ENCODE measurements at regions not wholly inside any gene's neighbourhood (a gene's known extent, or its start where the extent isn't known, plus 50 kb on each side); places are given as distances from the start of the nearest gene placed in this dataset.

DNA sequence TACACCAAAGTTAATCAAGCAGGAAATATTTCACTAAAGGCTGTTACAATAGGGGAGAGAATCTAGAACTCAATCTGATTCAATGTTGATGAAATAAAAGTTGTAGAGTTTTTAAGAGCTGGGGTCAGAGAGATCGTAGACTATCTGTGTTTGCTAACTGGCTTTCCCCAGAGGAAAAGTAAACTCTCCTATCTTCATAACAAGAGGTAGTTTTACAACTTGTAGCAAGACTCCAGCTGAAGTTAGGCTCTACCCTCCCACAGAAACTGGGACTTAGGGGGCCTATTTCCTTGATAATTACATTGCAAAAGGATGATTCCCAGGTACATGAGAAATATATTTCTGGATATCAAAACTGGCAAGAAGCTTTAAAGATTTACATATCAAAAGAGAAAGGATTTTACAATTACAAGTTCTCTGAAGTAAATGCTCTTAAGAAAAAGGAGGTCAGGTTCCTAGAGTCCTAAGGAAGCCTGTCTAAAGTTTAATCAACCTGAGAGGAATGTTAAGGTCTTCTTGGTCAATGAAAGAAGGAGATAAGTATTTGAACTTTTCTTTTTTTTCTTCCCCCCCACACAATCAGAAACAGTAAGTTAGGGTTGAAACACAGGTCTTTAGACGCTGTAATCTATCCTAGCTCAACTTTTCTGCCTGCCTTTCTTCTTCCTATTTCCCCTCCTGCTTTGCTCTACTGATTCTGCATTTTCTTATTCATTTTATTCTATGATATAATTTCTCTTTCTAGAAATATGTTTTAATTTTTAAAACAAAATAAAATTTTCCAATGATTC is 692.2 kb upstream of the LINC00305 start:
- H3K4me1 ChIP-seq (ENCODE audit: control insufficient read depth, low read depth, low read length): peaks cover 5% of the 10 kb centered on the region
- H3K9me3 ChIP-seq (ENCODE audit: control insufficient read depth, low read depth, low read length): no peaks in the 10 kb centered on the region
- no peak overlapping the region for H3K4me3 ChIP-seq (ENCODE audit: low read length)
- no peaks in the 10 kb centered on the region for H3K27me3 ChIP-seq (ENCODE audit: control insufficient read depth, insufficient read depth, low read length)
- no peak overlapping the region for H3K9ac ChIP-seq (ENCODE audit: low read length)
- no peaks in the 10 kb centered on the region for H3K36me3 ChIP-seq (ENCODE audit: control insufficient read depth, low read depth, low read length)
- H3K27ac ChIP-seq (ENCODE audit: low read length): no peak overlapping the region

DNA sequence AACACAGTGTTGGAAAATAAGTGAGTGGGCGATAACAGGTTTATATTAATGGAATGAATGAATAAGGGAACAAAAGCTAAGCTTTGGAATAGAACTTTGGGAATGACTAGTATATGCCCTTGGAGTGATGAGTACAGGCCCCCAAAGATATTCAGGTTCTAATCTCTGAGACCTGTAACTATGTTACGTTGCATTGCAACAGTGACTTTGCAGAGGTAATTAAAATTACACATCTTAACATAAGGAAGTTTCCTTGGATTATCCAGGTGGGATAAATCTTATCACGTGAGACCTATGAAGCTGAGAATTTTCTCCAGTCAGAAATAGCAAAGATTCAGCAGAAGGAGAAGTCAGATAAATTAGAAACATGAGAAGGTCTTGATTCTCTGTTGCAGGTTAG is 661.5 kb upstream of the LINC00305 start:
- Histone ChIP-seq H3K4me1 (ENCODE audit: control insufficient read depth, low read depth, low read length) (no peaks in the 10 kb centered on the region), H3K36me3 (ENCODE audit: control insufficient read depth, low read depth, low read length) (no peaks in the 10 kb centered on the region), H3K27me3 (ENCODE audit: control insufficient read depth, insufficient read depth, low read length) (no peaks in the 10 kb centered on the region), H3K9ac (ENCODE audit: low read length) (no peak overlapping the region), H3K4me3 (ENCODE audit: low read length) (no peak overlapping the region), H3K27ac (ENCODE audit: low read length) (no peak overlapping the region), H3K9me3 (ENCODE audit: control insufficient read depth, low read depth, low read length) (no peaks in the 10 kb centered on the region)

DNA sequence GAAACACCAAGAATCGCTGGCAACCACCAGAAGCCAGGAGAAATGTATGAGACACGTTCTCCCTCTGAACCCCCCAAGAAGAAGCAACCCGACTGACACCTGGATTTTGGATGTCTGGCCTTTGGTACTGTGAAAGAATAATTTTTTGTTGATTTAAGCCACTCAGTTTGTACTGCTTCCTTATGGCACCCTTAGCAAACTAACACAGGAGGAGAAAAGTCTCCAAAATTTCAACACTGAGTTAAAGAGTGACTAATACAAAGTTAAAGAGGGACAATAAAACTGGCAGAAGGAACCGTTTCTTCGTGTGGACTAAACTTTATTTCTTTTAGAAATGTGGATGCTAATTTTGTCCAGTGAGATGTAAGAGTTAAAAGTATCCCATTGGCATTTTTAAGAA is 660.9 kb upstream of the LINC00305 start:
- no peak overlapping the region for H3K9ac ChIP-seq (ENCODE audit: low read length)
- no peak overlapping the region for H3K27ac ChIP-seq (ENCODE audit: low read length)
- H3K4me3 ChIP-seq (ENCODE audit: low read length): no peak overlapping the region
- H3K36me3 ChIP-seq (ENCODE audit: control insufficient read depth, low read depth, low read length): no peaks in the 10 kb centered on the region
- H3K4me1 ChIP-seq (ENCODE audit: control insufficient read depth, low read depth, low read length): no peaks in the 10 kb centered on the region
- H3K27me3 ChIP-seq (ENCODE audit: control insufficient read depth, insufficient read depth, low read length): no peaks in the 10 kb centered on the region
- H3K9me3 ChIP-seq (ENCODE audit: control insufficient read depth, low read depth, low read length): no peaks in the 10 kb centered on the region

GRCh38 chr18:64807560-64807959 is 658.7 kb upstream of the LINC00305 start:
- no peak overlapping the region for H3K9ac ChIP-seq (ENCODE audit: low read length)
- no peaks in the 10 kb centered on the region for H3K27me3 ChIP-seq (ENCODE audit: control insufficient read depth, insufficient read depth, low read length)
- H3K9me3 ChIP-seq (ENCODE audit: control insufficient read depth, low read depth, low read length): no peaks in the 10 kb centered on the region
- no peak overlapping the region for H3K4me3 ChIP-seq (ENCODE audit: low read length)
- no peaks in the 10 kb centered on the region for H3K4me1 ChIP-seq (ENCODE audit: control insufficient read depth, low read depth, low read length)
- no peak overlapping the region for H3K27ac ChIP-seq (ENCODE audit: low read length)
- no peaks in the 10 kb centered on the region for H3K36me3 ChIP-seq (ENCODE audit: control insufficient read depth, low read depth, low read length)

DNA sequence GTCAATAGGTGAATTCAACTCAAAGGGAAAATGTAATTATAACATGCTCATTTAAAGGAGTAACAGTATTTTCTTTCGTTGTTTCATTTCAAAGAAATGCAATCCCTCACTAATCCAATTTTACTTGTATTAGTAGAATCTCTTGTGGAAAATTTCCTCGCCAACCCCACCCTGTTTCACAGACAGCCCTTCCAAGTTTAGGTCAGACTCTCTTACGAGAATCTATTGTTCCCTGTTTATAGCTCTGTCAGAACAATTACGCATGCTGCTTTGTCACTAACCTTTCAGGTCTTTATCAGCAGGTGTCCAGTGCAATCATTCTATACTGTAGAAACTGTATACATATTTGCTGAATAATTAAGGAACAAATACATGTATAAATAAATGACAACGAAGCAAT is 657.8 kb upstream of the LINC00305 start:
- Histone ChIP-seq H3K4me3 (ENCODE audit: low read length) (no peak overlapping the region), H3K36me3 (ENCODE audit: control insufficient read depth, low read depth, low read length) (no peaks in the 10 kb centered on the region), H3K9ac (ENCODE audit: low read length) (no peak overlapping the region), H3K27me3 (ENCODE audit: control insufficient read depth, insufficient read depth, low read length) (no peaks in the 10 kb centered on the region), H3K27ac (ENCODE audit: low read length) (no peak overlapping the region), H3K9me3 (ENCODE audit: control insufficient read depth, low read depth, low read length) (no peaks in the 10 kb centered on the region), H3K4me1 (ENCODE audit: control insufficient read depth, low read depth, low read length) (no peaks in the 10 kb centered on the region)

GRCh38 chr18:64806232-64806631 is 657.3 kb upstream of the LINC00305 start:
- no peak overlapping the region for H3K4me3 ChIP-seq (ENCODE audit: low read length)
- H3K9me3 ChIP-seq (ENCODE audit: control insufficient read depth, low read depth, low read length): no peaks in the 10 kb centered on the region
- H3K36me3 ChIP-seq (ENCODE audit: control insufficient read depth, low read depth, low read length): no peaks in the 10 kb centered on the region
- H3K4me1 ChIP-seq (ENCODE audit: control insufficient read depth, low read depth, low read length): no peaks in the 10 kb centered on the region
- H3K27ac ChIP-seq (ENCODE audit: low read length): no peak overlapping the region
- H3K27me3 ChIP-seq (ENCODE audit: control insufficient read depth, insufficient read depth, low read length): no peaks in the 10 kb centered on the region
- no peak overlapping the region for H3K9ac ChIP-seq (ENCODE audit: low read length)

DNA sequence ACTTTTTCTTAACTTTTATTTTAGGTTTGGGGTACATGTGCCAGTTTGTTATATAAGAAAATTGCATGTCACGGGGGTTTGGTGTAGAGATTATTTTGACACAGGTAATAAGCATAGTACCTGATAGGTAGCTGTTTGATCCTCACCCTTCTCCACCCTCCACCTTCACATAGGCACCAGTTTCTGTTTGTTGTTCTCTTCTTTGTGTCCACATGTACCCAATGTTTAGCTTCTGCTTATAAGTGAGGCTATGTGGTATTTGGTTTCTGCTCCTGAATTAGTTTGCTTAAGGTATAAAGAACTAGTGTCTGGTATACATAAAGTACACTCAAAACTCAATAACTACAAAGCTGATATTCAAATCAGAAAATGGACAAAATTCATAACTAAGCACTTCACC is 654.6 kb upstream of the LINC00305 start:
- H3K27me3 ChIP-seq (ENCODE audit: control insufficient read depth, insufficient read depth, low read length): no peaks in the 10 kb centered on the region
- no peaks in the 10 kb centered on the region for H3K4me1 ChIP-seq (ENCODE audit: control insufficient read depth, low read depth, low read length)
- no peak overlapping the region for H3K27ac ChIP-seq (ENCODE audit: low read length)
- no peak overlapping the region for H3K9ac ChIP-seq (ENCODE audit: low read length)
- H3K36me3 ChIP-seq (ENCODE audit: control insufficient read depth, low read depth, low read length): no peaks in the 10 kb centered on the region
- H3K4me3 ChIP-seq (ENCODE audit: low read length): no peak overlapping the region
- no peaks in the 10 kb centered on the region for H3K9me3 ChIP-seq (ENCODE audit: control insufficient read depth, low read depth, low read length)

DNA sequence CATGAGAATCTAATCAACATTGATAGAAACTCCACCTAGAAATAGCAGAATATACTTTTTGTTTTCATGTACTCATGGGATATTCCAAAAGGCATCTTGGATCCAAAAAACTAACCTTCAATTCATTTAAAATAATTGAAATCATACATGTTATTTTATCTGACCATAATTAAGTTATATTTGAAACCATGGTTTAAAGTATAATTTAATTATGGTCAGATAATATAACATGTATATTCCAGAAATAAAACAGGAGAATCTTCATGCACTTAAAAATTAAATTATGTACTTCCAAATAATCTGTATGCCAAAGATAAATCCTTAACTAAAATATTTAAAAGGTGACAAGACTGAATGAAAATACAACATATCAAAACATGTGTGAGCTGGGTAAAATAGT is 651.3 kb upstream of the LINC00305 start:
- Histone ChIP-seq H3K9me3 (ENCODE audit: control insufficient read depth, low read depth, low read length) (no peaks in the 10 kb centered on the region), H3K36me3 (ENCODE audit: control insufficient read depth, low read depth, low read length) (no peaks in the 10 kb centered on the region), H3K27me3 (ENCODE audit: control insufficient read depth, insufficient read depth, low read length) (no peaks in the 10 kb centered on the region), H3K4me1 (ENCODE audit: control insufficient read depth, low read depth, low read length) (no peaks in the 10 kb centered on the region), H3K9ac (ENCODE audit: low read length) (no peak overlapping the region), H3K4me3 (ENCODE audit: low read length) (no peak overlapping the region), H3K27ac (ENCODE audit: low read length) (no peak overlapping the region)

DNA sequence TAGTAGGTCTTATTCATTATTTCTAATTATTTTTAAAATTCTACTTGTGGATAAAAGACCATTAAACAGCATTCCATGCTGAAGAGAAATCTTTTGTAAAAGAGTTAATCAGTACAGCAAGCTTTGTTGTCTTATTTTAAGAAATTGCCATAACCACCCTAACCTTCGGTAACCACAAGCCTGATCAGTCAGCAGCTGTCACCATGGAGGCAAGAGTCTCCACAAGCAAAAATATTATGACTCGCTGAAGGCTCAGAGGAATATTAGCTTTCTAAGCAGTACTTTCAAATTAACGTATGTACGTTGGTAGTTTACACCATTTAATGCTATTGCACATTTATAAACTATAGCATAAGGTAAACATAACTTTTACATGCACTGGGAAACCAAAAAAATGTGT is 650.5 kb upstream of the LINC00305 start:
- no peaks in the 10 kb centered on the region for H3K9me3 ChIP-seq (ENCODE audit: control insufficient read depth, low read depth, low read length)
- H3K27me3 ChIP-seq (ENCODE audit: control insufficient read depth, insufficient read depth, low read length): no peaks in the 10 kb centered on the region
- no peak overlapping the region for H3K27ac ChIP-seq (ENCODE audit: low read length)
- no peaks in the 10 kb centered on the region for H3K4me1 ChIP-seq (ENCODE audit: control insufficient read depth, low read depth, low read length)
- H3K9ac ChIP-seq (ENCODE audit: low read length): no peak overlapping the region
- H3K36me3 ChIP-seq (ENCODE audit: control insufficient read depth, low read depth, low read length): no peaks in the 10 kb centered on the region
- H3K4me3 ChIP-seq (ENCODE audit: low read length): no peak overlapping the region

- H3K9me3 ChIP-seq (ENCODE audit: control insufficient read depth, low read depth, low read length): no peaks in the 10 kb centered on the region
- no peak overlapping the region for H3K9ac ChIP-seq (ENCODE audit: low read length)
- H3K4me1 ChIP-seq (ENCODE audit: control insufficient read depth, low read depth, low read length): no peaks in the 10 kb centered on the region
- no peaks in the 10 kb centered on the region for H3K27me3 ChIP-seq (ENCODE audit: control insufficient read depth, insufficient read depth, low read length)
- no peak overlapping the region for H3K27ac ChIP-seq (ENCODE audit: low read length)
- no peak overlapping the region for H3K4me3 ChIP-seq (ENCODE audit: low read length)
- no peaks in the 10 kb centered on the region for H3K36me3 ChIP-seq (ENCODE audit: control insufficient read depth, low read depth, low read length)
These were observed 642.3 kb upstream of the LINC00305 start for GRCh38 chr18:64791236-64791635.

GRCh38 chr18:64785686-64786085 is 636.8 kb upstream of the LINC00305 start:
- Histone ChIP-seq H3K4me3 (ENCODE audit: low read length) (no peak overlapping the region), H3K36me3 (ENCODE audit: control insufficient read depth, low read depth, low read length) (no peaks in the 10 kb centered on the region), H3K27ac (ENCODE audit: low read length) (no peak overlapping the region), H3K4me1 (ENCODE audit: control insufficient read depth, low read depth, low read length) (no peaks in the 10 kb centered on the region), H3K9me3 (ENCODE audit: control insufficient read depth, low read depth, low read length) (no peaks in the 10 kb centered on the region), H3K9ac (ENCODE audit: low read length) (no peak overlapping the region), H3K27me3 (ENCODE audit: control insufficient read depth, insufficient read depth, low read length) (no peaks in the 10 kb centered on the region)

GRCh38 chr18:64777556-64777955 is 628.7 kb upstream of the LINC00305 start:
- Histone ChIP-seq H3K27me3 (ENCODE audit: control insufficient read depth, insufficient read depth, low read length) (no peaks in the 10 kb centered on the region), H3K4me1 (ENCODE audit: control insufficient read depth, low read depth, low read length) (no peaks in the 10 kb centered on the region), H3K9ac (ENCODE audit: low read length) (no peak overlapping the region), H3K9me3 (ENCODE audit: control insufficient read depth, low read depth, low read length) (no peaks in the 10 kb centered on the region), H3K36me3 (ENCODE audit: control insufficient read depth, low read depth, low read length) (no peaks in the 10 kb centered on the region), H3K4me3 (ENCODE audit: low read length) (no peak overlapping the region), H3K27ac (ENCODE audit: low read length) (no peak overlapping the region)
